Heart right ventricle (tissue), 16 donors: ENCODE measurements at regions not wholly inside any gene's neighbourhood (a gene's known extent, or its start where the extent isn't known, plus 50 kb on each side); places are given as distances from the start of the nearest gene placed in this dataset.

ENCODE experiments used
- ATAC-seq, 8 donors: fragments of 200-7000 bp; cut with Tn5 transposase; one replicate each; pipeline ENCODE4 v1.9.1; 2020; ENCODE audit warnings: mild to moderate bottlenecking in 8 of 8, moderate library complexity in 8 of 8, moderate number of reproducible peaks in 1 of 8
- DNase-seq, 2 donors: peaks; one replicate each; pipeline ENCODE4 v3.0.0-alpha.2; 2020
- H3K27ac ChIP-seq, 10 donors: fragments of 200-600 bp; sonication (generic) in 2 of 10; one replicate each; pipeline versions ENCODE4 v1.5.0 to v1.8.0; 2020 to 2022; ENCODE audit warnings: mild to moderate bottlenecking in 3 of 10
- H3K27me3 ChIP-seq, 7 donors: fragments of 200-600 bp; one replicate each; pipeline ENCODE4 v1.8.0; 2021 to 2022; ENCODE audit warnings: mild to moderate bottlenecking in 2 of 7
- H3K36me3 ChIP-seq, 9 donors: fragments of 200-600 bp; sonication (generic) in 1 of 9; one replicate each; pipeline versions ENCODE4 v1.5.0 to v1.8.0; 2020 to 2022; ENCODE audit warnings: mild to moderate bottlenecking in 2 of 9
- H3K4me1 ChIP-seq, 9 donors: fragments of 200-600 bp; sonication (generic) in 1 of 9; one replicate each; pipeline versions ENCODE4 v1.5.0 to v1.8.0; 2020 to 2022; ENCODE audit warnings: mild to moderate bottlenecking in 4 of 9
- H3K4me3 ChIP-seq, 10 donors: fragments of 200-600 bp; sonication (generic) in 2 of 10; one replicate each; pipeline versions ENCODE4 v1.5.0 to v1.8.0; 2020 to 2022; ENCODE audit warnings: mild to moderate bottlenecking in 7 of 10, moderate library complexity in 2 of 10
- H3K9me3 ChIP-seq, 11 donors: fragments of 200-600 bp in 10 of 11; sonication (generic) in 2 of 11; one replicate each; pipeline versions ENCODE4 v1.5.0 to v1.8.0; 2013 to 2022; ENCODE audit warnings: mild to moderate bottlenecking in 2 of 11, control low read depth in 1 of 11, moderate library complexity in 1 of 11
- WGBS, 2 donors: extraction: QIAGEN DNeasy Blood & Tissue Kit; methylation state at CpG; one replicate each; pipeline ENCODE4 v1.1.7; 2013; ENCODE audit warnings: inconsistent platforms in 1 of 2; 5-methylcytosine and 5-hydroxymethylcytosine counted together
- intact Hi-C, 10 donors: fragments of 100-400 bp; cut with DNase I; formaldehyde crosslinking; loops; one replicate each; pipeline versions ENCODE4 v1.11.1 to v1.14.2; 2022
- TF ChIP-seq, protein P1 (sequence below), 9 donors: fragments of 200-600 bp; sonication (generic) in 2 of 9; IDR thresholded peaks; one replicate each; pipeline versions ENCODE4 v1.5.0 to v1.8.0; 2021 to 2022; ENCODE audit warnings: antibody characterized with exemption in 9 of 9, mild to moderate bottlenecking in 5 of 9, moderate library complexity in 1 of 9
- donor health status: Arrhythmogenic right ventricular cardiomyopathy.
- donor health status: ischemic (EF 13 %, LVEDD 7.1; RV severe dilation, severe dysfunction).
- donor health status: healthy with polysubstance abuse.
- donor health status: DM: no; HTN: yes; CAD: no.
- donor health status: DM: no; HTN: no; CAD: no.
- donor health status: ischemic (EF 25% LVEDD 6.9; RV normal size, moderate dysfunction).
- donor health status: ischemic (EF 25% LVEDD 5.7; RV mildly dilated, moderate dysfunction).
- donor health status: healthy.
- donor health status: DM: yes; HTN: yes; CAD: no.
- donor health status: Ischemic cardiomyopathy.
- donor health status: ischemic (EF 35%, LVEDD 5.7; RV mildly dilated, moderate dysfunction).
- donor health status: nonischemic (EF 11% LVEDD 7.7; RV severe dilation, severe dysfunction).
- donor health status: DM: yes; HTN: yes; CAD: no.
- donor health status: PGD.
- donor health status: ischemic (EF 29% LVEDD 5.4; RV normal size, mild dysfunction).
- donor health status: nonischemic (EF 23%, LVEDD 6.1; RV moderate dilation, normal function).

GRCh38 chr5:4082966-4083564 lies 487.4 kb downstream of the IRX1 start:
- intact Hi-C loops: no loop called here
- no peaks in the 10 kb centered on the region for H3K36me3 ChIP-seq
- no peak overlapping the region for H3K4me3 ChIP-seq
- no peaks in the 10 kb centered on the region for H3K4me1 ChIP-seq
- 76 to 81% methylated on average over 6 of the region's 6 CpGs for WGBS, 2 donors
- no peak overlapping the region for H3K27ac ChIP-seq
- TF ChIP-seq, protein P1, sequence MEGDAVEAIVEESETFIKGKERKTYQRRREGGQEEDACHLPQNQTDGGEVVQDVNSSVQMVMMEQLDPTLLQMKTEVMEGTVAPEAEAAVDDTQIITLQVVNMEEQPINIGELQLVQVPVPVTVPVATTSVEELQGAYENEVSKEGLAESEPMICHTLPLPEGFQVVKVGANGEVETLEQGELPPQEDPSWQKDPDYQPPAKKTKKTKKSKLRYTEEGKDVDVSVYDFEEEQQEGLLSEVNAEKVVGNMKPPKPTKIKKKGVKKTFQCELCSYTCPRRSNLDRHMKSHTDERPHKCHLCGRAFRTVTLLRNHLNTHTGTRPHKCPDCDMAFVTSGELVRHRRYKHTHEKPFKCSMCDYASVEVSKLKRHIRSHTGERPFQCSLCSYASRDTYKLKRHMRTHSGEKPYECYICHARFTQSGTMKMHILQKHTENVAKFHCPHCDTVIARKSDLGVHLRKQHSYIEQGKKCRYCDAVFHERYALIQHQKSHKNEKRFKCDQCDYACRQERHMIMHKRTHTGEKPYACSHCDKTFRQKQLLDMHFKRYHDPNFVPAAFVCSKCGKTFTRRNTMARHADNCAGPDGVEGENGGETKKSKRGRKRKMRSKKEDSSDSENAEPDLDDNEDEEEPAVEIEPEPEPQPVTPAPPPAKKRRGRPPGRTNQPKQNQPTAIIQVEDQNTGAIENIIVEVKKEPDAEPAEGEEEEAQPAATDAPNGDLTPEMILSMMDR (IDR thresholded peaks at IDR 0.05): no peak
- no peaks in the 10 kb centered on the region for H3K9me3 ChIP-seq
- peaks cover 0 to 16% (median 0%) of the 10 kb centered on the region in 7 donors for H3K27me3 ChIP-seq
- ATAC-seq (no peak), DNase-seq (no peak)

DNA sequence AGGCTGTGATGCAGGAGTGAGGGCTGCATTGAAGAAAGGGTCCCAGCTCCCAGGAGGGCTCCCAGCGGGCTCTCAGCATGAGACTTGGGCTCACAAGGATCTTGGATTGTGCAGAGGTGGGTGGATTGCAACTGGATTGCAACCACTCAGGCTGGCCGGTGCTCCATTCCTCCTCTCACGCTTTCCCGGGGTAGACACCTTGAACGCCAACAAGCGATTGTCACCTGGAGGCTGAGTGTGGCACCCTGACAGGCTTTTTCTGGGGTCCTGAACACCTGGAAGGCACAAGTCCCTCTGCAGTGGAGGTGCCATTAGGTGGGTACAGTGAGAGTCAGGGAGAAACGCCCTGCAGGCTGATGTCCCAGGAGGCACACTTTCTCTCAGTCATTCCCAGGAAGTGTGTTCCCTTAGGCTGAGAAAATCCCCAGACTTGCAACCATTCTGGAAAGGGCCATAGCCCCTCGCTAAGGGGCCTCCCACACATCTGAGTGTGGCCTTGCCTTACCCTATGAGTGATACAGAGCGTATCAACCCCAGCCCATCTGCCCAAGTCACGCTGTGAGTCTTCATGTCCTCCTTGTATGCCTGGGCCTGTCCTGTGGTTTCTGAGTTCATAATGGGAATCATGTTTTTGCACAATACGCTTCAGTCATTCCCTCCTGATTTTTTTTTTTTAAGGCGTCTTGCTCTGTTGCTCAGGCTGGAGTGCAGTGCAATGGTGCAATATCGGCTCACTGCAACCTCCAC lies 488.1 kb downstream of the IRX1 start:
- Histone ChIP-seq H3K4me3 (no peak overlapping the region), H3K9me3 (no peaks in the 10 kb centered on the region), H3K27me3 (peaks cover 0 to 11% (median 0%) of the 10 kb centered on the region in 7 donors), H3K27ac (no peak overlapping the region), H3K4me1 (no peaks in the 10 kb centered on the region), H3K36me3 (no peaks in the 10 kb centered on the region)
- ATAC-seq (no peak), DNase-seq (no peak)
- 84 to 89% methylated on average over 13 of the region's 13 CpGs for WGBS, 2 donors
- TF ChIP-seq, protein P1 (IDR thresholded peaks at IDR 0.05): no peak
- intact Hi-C loops: no loop called here

DNA sequence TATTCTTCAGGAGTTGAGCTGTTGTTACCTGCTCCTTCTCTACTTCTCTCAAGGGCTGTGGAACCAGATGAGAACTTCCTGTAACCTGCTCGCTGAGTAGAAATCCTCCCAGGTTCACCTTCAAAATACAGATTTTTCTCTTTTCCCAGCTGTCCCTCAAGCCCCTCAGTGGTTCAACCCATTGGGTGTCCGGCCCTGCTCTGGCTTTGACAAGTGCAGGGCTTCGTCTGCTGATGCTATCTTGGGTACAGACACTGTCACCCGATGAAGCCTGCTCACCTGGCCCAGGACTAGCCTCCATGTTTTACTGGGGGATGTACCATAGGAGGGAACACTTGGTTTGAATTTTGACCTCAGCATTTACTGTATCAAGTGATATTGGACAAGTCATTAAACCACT lies 490.4 kb downstream of the IRX1 start:
- TF ChIP-seq, protein P1 (IDR thresholded peaks at IDR 0.05): no peak
- DNase-seq (no peak), ATAC-seq (no peak)
- WGBS, 2 donors: 81 to 84% methylated on average over 4 of the region's 4 CpGs
- H3K27ac ChIP-seq: no peak overlapping the region
- no peak overlapping the region for H3K4me3 ChIP-seq
- H3K27me3 ChIP-seq: no peaks in the 10 kb centered on the region
- intact Hi-C loops: no loop called here
- no peaks in the 10 kb centered on the region for H3K9me3 ChIP-seq
- H3K36me3 ChIP-seq: no peaks in the 10 kb centered on the region
- no peaks in the 10 kb centered on the region for H3K4me1 ChIP-seq

GRCh38 chr5:4087110-4087509 lies 491.5 kb downstream of the IRX1 start:
- H3K4me1 ChIP-seq: no peaks in the 10 kb centered on the region
- ATAC-seq: no peak

More at GRCh38 chr5:4087110-4087509, 491.5 kb downstream of the IRX1 start:
- WGBS, 2 donors: 75 to 85% methylated on average over 8 of the region's 8 CpGs
- Histone ChIP-seq H3K4me3 (no peak overlapping the region), H3K9me3 (no peaks in the 10 kb centered on the region), H3K36me3 (no peaks in the 10 kb centered on the region), H3K27ac (no peak overlapping the region), H3K27me3 (no peaks in the 10 kb centered on the region)
- no peak for DNase-seq
- intact Hi-C loops: no loop called here
- TF ChIP-seq, protein P1 (IDR thresholded peaks at IDR 0.05): no peak
